GM19463 (cell line): ENCODE measurements at regions not wholly inside any gene's neighbourhood (a gene's known extent, or its start where the extent isn't known, plus 50 kb on each side); places are given as distances from the start of the nearest gene placed in this dataset.
"Not testable (repeated sequence)": the region's sequence is repeated elsewhere in the genome, so short reads cannot be mapped to it uniquely, and the experiment has no call there.

Experiments used
- ATAC-seq: cut with Tn5 transposase; IDR thresholded peaks from one replicate; pipeline ENCODE4 v1.9.1; 2021; ENCODE audit warnings: mild to moderate bottlenecking, moderate library complexity; ENCODE audit not compliant: unreplicated experiment

- no peak for ATAC-seq
Measured at GRCh38 chr2:180840641-180841040, 139.8 kb upstream of the UBE2E3 start.

- no peak for ATAC-seq
Measured at GRCh38 chr2:180829836-180830235, 150.6 kb upstream of the UBE2E3 start.

GRCh38 chr2:180829261-180829660 lies 151.1 kb upstream of the UBE2E3 start:
- ATAC-seq: no peak

GRCh38 chr2:180828756-180829155 lies 151.6 kb upstream of the UBE2E3 start:
- ATAC-seq: no peak

GRCh38 chr2:180823546-180824141 lies 156.8 kb upstream of the UBE2E3 start:
- no peak for ATAC-seq

GRCh38 chr2:180819106-180819505 lies 161.3 kb upstream of the UBE2E3 start:
- ATAC-seq: no peak

GRCh38 chr2:180818700-180819099 lies 161.7 kb upstream of the UBE2E3 start:
- not testable (repeated sequence) for ATAC-seq

- no peak for ATAC-seq
Measured at GRCh38 chr2:180799141-180799540, 181.3 kb upstream of the UBE2E3 start.

GRCh38 chr2:180790891-180791290 lies 189.5 kb upstream of the UBE2E3 start:
- no peak for ATAC-seq

- no peak for ATAC-seq
Measured at GRCh38 chr2:180787330-180787729, 193.1 kb upstream of the UBE2E3 start.

GRCh38 chr2:180781276-180781675 lies 199.1 kb upstream of the UBE2E3 start:
- ATAC-seq: no peak

GRCh38 chr2:180778291-180778690 lies 202.1 kb upstream of the UBE2E3 start:
- ATAC-seq: no peak

- no peak for ATAC-seq
Measured at GRCh38 chr2:180776921-180777320, 203.5 kb upstream of the UBE2E3 start.

GRCh38 chr2:180775711-180776110 lies 204.7 kb upstream of the UBE2E3 start:
- no peak for ATAC-seq

- not testable (repeated sequence) for ATAC-seq
Measured at GRCh38 chr2:180765316-180765715, 215.1 kb upstream of the UBE2E3 start.

- ATAC-seq: no peak
Measured at GRCh38 chr2:180763263-180763989, 217.0 kb upstream of the UBE2E3 start.

GRCh38 chr2:180761224-180761623 lies 219.2 kb upstream of the UBE2E3 start:
- no peak for ATAC-seq

- no peak for ATAC-seq
Measured at GRCh38 chr2:180759631-180760030, 220.8 kb upstream of the UBE2E3 start.

GRCh38 chr2:180753809-180754761 lies 226.3 kb upstream of the UBE2E3 start:
- no peak for ATAC-seq

- ATAC-seq: no peak
Measured at GRCh38 chr2:180751306-180751920, 229.0 kb upstream of the UBE2E3 start.

GRCh38 chr2:180747728-180748127 lies 232.7 kb upstream of the UBE2E3 start:
- ATAC-seq: no peak
